ENCODE measurements at regions not wholly inside any gene's neighbourhood (a gene's known extent, or its start where the extent isn't known, plus 50 kb on each side); places are given as distances from the start of the nearest gene placed in this dataset.
A peak's percentile ranks its signal among the peaks of the same experiment; 100 is the strongest.

- TF ChIP-seq GATA2 (IDR thresholded peaks at IDR 0.05; ENCODE audit: low read depth, low read length) = peak; percentile 68; the same call in 1 of the 2 replicates
- TF ChIP-seq GATA3 (IDR thresholded peaks at IDR 0.05; ENCODE audit: low read depth, low read length) = peak; percentile 36; the same call in 1 of the 2 replicates
Measured at GRCh38 chr1:68815632-68816031, 318.8 kb upstream of the DEPDC1 start.
